GM18517 (cell line): ENCODE measurements at regions not wholly inside any gene's neighbourhood (a gene's known extent, or its start where the extent isn't known, plus 50 kb on each side); places are given as distances from the start of the nearest gene placed in this dataset.
"Not testable (repeated sequence)": the region's sequence is repeated elsewhere in the genome, so short reads cannot be mapped to it uniquely, and the experiment has no call there.

Experiments used
- ATAC-seq: cut with Tn5 transposase; IDR thresholded peaks from one replicate; pipeline ENCODE4 v1.9.1; 2021; ENCODE audit warnings: mild to moderate bottlenecking, moderate library complexity; ENCODE audit not compliant: unreplicated experiment

GRCh38 chr2:39998617-39999016 lies 219.6 kb upstream of the THUMPD2 start:
- no peak for ATAC-seq

- no peak for ATAC-seq
Measured at GRCh38 chr2:39996653-39997080, 217.6 kb upstream of the THUMPD2 start.

- ATAC-seq: no peak
Measured at GRCh38 chr2:39995005-39995737, 216.1 kb upstream of the THUMPD2 start.

- no peak for ATAC-seq
Measured at GRCh38 chr2:39994151-39994550, 215.1 kb upstream of the THUMPD2 start.

- no peak for ATAC-seq
Measured at GRCh38 chr2:39991298-39991697, 212.2 kb upstream of the THUMPD2 start.

GRCh38 chr2:39990335-39990900 lies 211.4 kb upstream of the THUMPD2 start:
- no peak for ATAC-seq

GRCh38 chr2:39989888-39990287 lies 210.8 kb upstream of the THUMPD2 start:
- ATAC-seq: no peak

GRCh38 chr2:39981883-39982311 lies 202.8 kb upstream of the THUMPD2 start:
- ATAC-seq: no peak

GRCh38 chr2:39975476-39976020 lies 196.5 kb upstream of the THUMPD2 start:
- ATAC-seq: no peak

- ATAC-seq: no peak
Measured at GRCh38 chr2:39968037-39968436, 189.0 kb upstream of the THUMPD2 start.

GRCh38 chr2:39960681-39961080 lies 181.6 kb upstream of the THUMPD2 start:
- not testable (repeated sequence) for ATAC-seq

- no peak for ATAC-seq
Measured at GRCh38 chr2:39954346-39954745, 175.3 kb upstream of the THUMPD2 start.

- ATAC-seq: no peak
Measured at GRCh38 chr2:39949131-39949530, 170.1 kb upstream of the THUMPD2 start.

GRCh38 chr2:39948016-39948719 lies 169.1 kb upstream of the THUMPD2 start:
- no peak for ATAC-seq

- ATAC-seq: no peak
Measured at GRCh38 chr2:39947294-39948015, 168.4 kb upstream of the THUMPD2 start.

- no peak for ATAC-seq
Measured at GRCh38 chr2:39942950-39943349, 163.9 kb upstream of the THUMPD2 start.

GRCh38 chr2:39938035-39938835 lies 159.2 kb upstream of the THUMPD2 start:
- ATAC-seq: no peak

GRCh38 chr2:39937621-39938020 lies 158.6 kb upstream of the THUMPD2 start:
- no peak for ATAC-seq

- ATAC-seq: no peak
Measured at GRCh38 chr2:39934851-39935250, 155.8 kb upstream of the THUMPD2 start.

- no peak for ATAC-seq
Measured at GRCh38 chr2:39933196-39933595, 154.1 kb upstream of the THUMPD2 start.
